IMR-90 (cell line): ENCODE measurements at regions not wholly inside any gene's neighbourhood (a gene's known extent, or its start where the extent isn't known, plus 50 kb on each side); places are given as distances from the start of the nearest gene placed in this dataset.

Experiments
- ATAC-seq: fragments of 200-7000 bp; cut with Tn5 transposase; 2 replicates; pipeline ENCODE4 v1.9.1; 2020; ENCODE audit warnings: low read depth, mild to moderate bottlenecking, moderate library complexity
- BruUV-seq: library from RNA; stranded (reverse); fragments of 400-500 nt; replicated peaks from 2 replicates; lab custom pipeline; 2021; lab: Mats Ljungman, UMichigan
- CTCF ChIA-PET: fragments of 300-600 bp; formaldehyde crosslinking; extraction: SDS; loops from one replicate; lab custom pipeline; 2021; ENCODE audit warnings: antibody characterized with exemption; lab: Yijun Ruan, JAX
- POLR2A ChIA-PET: fragments of 300-600 bp; sonication (Branson Sonifier 250); formaldehyde crosslinking; loops from one replicate; lab custom pipeline; 2022; ENCODE audit warnings: antibody characterized with exemption; ENCODE audit not compliant: unreplicated experiment; lab: Charles Lee
- DNase-seq: peaks from one replicate; pipeline ENCODE4 v3.0.0; 2013
- H2AFZ ChIP-seq: replicated peaks from 2 replicates; pipeline ENCODE3; 2013; ENCODE audit warnings: low read length, mild to moderate bottlenecking; ENCODE audit not compliant: poor library complexity
- H2AK5ac ChIP-seq: 2 replicates; pipeline ENCODE4 v1.6.1; 2013; ENCODE audit warnings: low read depth, low read length, inconsistent platforms
- H2AK9ac ChIP-seq: replicated peaks from 2 replicates; pipeline ENCODE3; 2013; ENCODE audit warnings: mild to moderate bottlenecking, low read depth, low read length, moderate library complexity; ENCODE audit not compliant: poor library complexity
- H2BK120ac ChIP-seq: 2 replicates; pipeline ENCODE4 v1.6.1; 2013; ENCODE audit warnings: low read depth, low read length, inconsistent platforms
- H2BK15ac ChIP-seq: 3 replicates; pipeline ENCODE4 v1.6.1; 2013; ENCODE audit warnings: low read depth, low read length, inconsistent platforms
- H2BK20ac ChIP-seq: 2 replicates; pipeline ENCODE4 v1.6.1; 2013; ENCODE audit warnings: low read depth, mild to moderate bottlenecking, inconsistent platforms, low read length, moderate library complexity
- H2BK5ac ChIP-seq: 2 replicates; pipeline ENCODE4 v1.6.1; 2013; ENCODE audit warnings: mild to moderate bottlenecking, low read depth, low read length, inconsistent platforms; ENCODE audit not compliant: poor library complexity, severe bottlenecking
- H3K14ac ChIP-seq: replicated peaks from 2 replicates; pipeline ENCODE4 v1.6.1; 2013; ENCODE audit warnings: low read depth, low read length, inconsistent platforms
- H3K18ac ChIP-seq: 2 replicates; pipeline ENCODE4 v1.6.1; 2013; ENCODE audit warnings: low read depth, low read length, control low read depth
- H3K23ac ChIP-seq: 2 replicates; pipeline ENCODE4 v1.6.1; 2013; ENCODE audit warnings: low read depth, low read length, inconsistent platforms
- H3K27ac ChIP-seq: 2 replicates; pipeline ENCODE4 v1.5.1; 2013; ENCODE audit warnings: mild to moderate bottlenecking, control low read depth, low read length; ENCODE audit not compliant: insufficient read depth
- H3K27me3 ChIP-seq: 2 replicates; pipeline ENCODE4 v1.6.1; 2013; ENCODE audit warnings: low read length; ENCODE audit not compliant: control insufficient read depth, insufficient read depth
- H3K36me3 ChIP-seq: 2 replicates; pipeline ENCODE4 v1.6.1; 2013; ENCODE audit warnings: low read length, mixed read lengths; ENCODE audit not compliant: control insufficient read depth, insufficient read depth
- H3K4ac ChIP-seq: 2 replicates; pipeline ENCODE4 v1.6.1; 2013; ENCODE audit warnings: low read depth, low read length, inconsistent platforms
- H3K4me1 ChIP-seq: 2 replicates; pipeline ENCODE4 v1.6.1; 2013; ENCODE audit warnings: low read length, mixed read lengths; ENCODE audit not compliant: control insufficient read depth, insufficient read depth
- H3K4me2 ChIP-seq: 2 replicates; pipeline ENCODE4 v1.6.1; 2013; ENCODE audit warnings: low read depth, mild to moderate bottlenecking, control low read depth, low read length, moderate library complexity
- H3K4me3 ChIP-seq: 2 replicates; pipeline ENCODE4 v1.5.1; 2013; ENCODE audit warnings: low read depth, mild to moderate bottlenecking, control low read depth, low read length, moderate library complexity; ENCODE audit not compliant: insufficient read depth
- H3K56ac ChIP-seq: 2 replicates; pipeline ENCODE4 v1.6.1; 2013; ENCODE audit warnings: low read length, inconsistent platforms; ENCODE audit not compliant: insufficient read depth; ENCODE audit errors: extremely low read depth
- H3K79me1 ChIP-seq, 2 experiments: 2 replicates each; pipeline ENCODE4 v1.6.1; 2013; ENCODE audit warnings: low read length in 2 of 2, inconsistent platforms in 1 of 2, low read depth in 1 of 2
- H3K9ac ChIP-seq: 2 replicates; pipeline ENCODE4 v1.6.1; 2013; ENCODE audit warnings: low read depth, low read length, control low read depth
- H3K9me1 ChIP-seq: 2 replicates; pipeline ENCODE4 v1.6.1; 2013; ENCODE audit warnings: low read length, inconsistent platforms; ENCODE audit not compliant: insufficient read depth
- H3K9me3 ChIP-seq: 2 replicates; pipeline ENCODE4 v1.6.1; 2013; ENCODE audit warnings: low read length; ENCODE audit not compliant: control insufficient read depth, insufficient read depth
- H4K20me1 ChIP-seq: 2 replicates; pipeline ENCODE4 v1.6.1; 2013; ENCODE audit warnings: low read length, inconsistent platforms; ENCODE audit not compliant: insufficient read depth
- H4K5ac ChIP-seq: 2 replicates; pipeline ENCODE4 v1.6.1; 2013; ENCODE audit warnings: mild to moderate bottlenecking, low read depth, low read length, control low read depth
- H4K8ac ChIP-seq, 2 experiments: 2 replicates each; pipeline ENCODE4 v1.6.1; 2013; ENCODE audit warnings: low read depth in 2 of 2, low read length in 2 of 2, control low read depth in 1 of 2, inconsistent platforms in 1 of 2
- H4K91ac ChIP-seq: 2 replicates; pipeline ENCODE4 v1.6.1; 2013; ENCODE audit warnings: low read depth, low read length, inconsistent platforms; ENCODE audit not compliant: insufficient read depth
- BHLHE40 ChIP-seq: fragments of 150-350 bp; IDR thresholded peaks from 2 replicates; pipeline ENCODE4 v1.6.1; 2016; ENCODE audit warnings: mild to moderate bottlenecking, low read depth, low read length
- FOS ChIP-seq: fragments of 150-350 bp; IDR thresholded peaks from 2 replicates; pipeline ENCODE4 v1.6.1; 2016; ENCODE audit warnings: low read depth, low read length
- MAFK ChIP-seq: IDR thresholded peaks from 2 replicates; pipeline ENCODE4 v1.6.1; 2012; ENCODE audit warnings: low read depth, low read length, improper control_type of control experiment
- MAZ ChIP-seq: IDR thresholded peaks from 2 replicates; pipeline ENCODE4 v1.6.1; 2012; ENCODE audit warnings: low read depth, mild to moderate bottlenecking, low read length, improper control_type of control experiment, moderate library complexity, borderline replicate concordance
- MXI1 ChIP-seq: IDR thresholded peaks from 2 replicates; pipeline ENCODE4 v1.6.1; 2012; ENCODE audit warnings: low read depth, mild to moderate bottlenecking, low read length, moderate library complexity, borderline replicate concordance
- RAD21 ChIP-seq: IDR thresholded peaks from 2 replicates; pipeline ENCODE4 v1.6.1; 2012; ENCODE audit warnings: low read length, improper control_type of control experiment
- RCOR1 ChIP-seq: IDR thresholded peaks from 2 replicates; pipeline ENCODE4 v1.6.1; 2012; ENCODE audit warnings: mild to moderate bottlenecking, low read length, improper control_type of control experiment; ENCODE audit not compliant: insufficient replicate concordance
- RFX5 ChIP-seq: IDR thresholded peaks from 2 replicates; pipeline ENCODE4 v1.8.0; 2012; ENCODE audit warnings: low read depth, mild to moderate bottlenecking, low read length, moderate library complexity
- SMC3 ChIP-seq: fragments of 150-350 bp; IDR thresholded peaks from 2 replicates; pipeline ENCODE4 v1.6.1; 2016; ENCODE audit warnings: low read depth, mild to moderate bottlenecking, antibody characterized with exemption, low read length, moderate library complexity
- WGBS, 2 experiments: methylation state at CpG; one replicate each; pipeline versions ENCODE4 v1.1.5 to v1.1.7; 2013; ENCODE audit warnings: missing lambda C conversion rate in 2 of 2; ENCODE audit not compliant: insufficient read length in 1 of 2; ENCODE audit errors: extremely low coverage in 2 of 2; 5-methylcytosine and 5-hydroxymethylcytosine counted together
- dilution Hi-C: fragments of 300-500 bp; cut with HindIII; formaldehyde crosslinking; loops from one replicate; pipeline ENCODE4 v1.14.3; 2018; ENCODE audit warnings: low sequenced_read_pairs; ENCODE audit not compliant: unreplicated experiment
- in situ Hi-C: fragments of 300-500 bp; cut with MboI; formaldehyde crosslinking; loops from 3 replicates; pipeline ENCODE4 v1.14.3; 2019; ENCODE audit warnings: low sequenced_read_pairs, inconsistent platforms, mixed read lengths
- intact Hi-C: fragments of 100-400 bp; cut with micrococcal nuclease; formaldehyde crosslinking; loops from 2 replicates; pipeline ENCODE4 v1.10.0; 2022
- TF ChIP-seq, protein P1 (sequence below): fragments of 150-350 bp; IDR thresholded peaks from 2 replicates; pipeline ENCODE4 v1.6.1; 2017; ENCODE audit warnings: mild to moderate bottlenecking, antibody characterized with exemption, low read length, low read depth
- TF ChIP-seq, protein P2 (sequence below): fragments of 150-350 bp; IDR thresholded peaks from 2 replicates; pipeline ENCODE4 v1.6.1; 2016; ENCODE audit warnings: low read depth, mild to moderate bottlenecking, low read length, moderate library complexity, borderline replicate concordance
- TF ChIP-seq, protein P3 (sequence below): conservative IDR thresholded peaks from 2 replicates; pipeline ENCODE4 v1.5.1; 2012; ENCODE audit warnings: mild to moderate bottlenecking, low read depth, low read length, improper control_type of control experiment

DNA sequence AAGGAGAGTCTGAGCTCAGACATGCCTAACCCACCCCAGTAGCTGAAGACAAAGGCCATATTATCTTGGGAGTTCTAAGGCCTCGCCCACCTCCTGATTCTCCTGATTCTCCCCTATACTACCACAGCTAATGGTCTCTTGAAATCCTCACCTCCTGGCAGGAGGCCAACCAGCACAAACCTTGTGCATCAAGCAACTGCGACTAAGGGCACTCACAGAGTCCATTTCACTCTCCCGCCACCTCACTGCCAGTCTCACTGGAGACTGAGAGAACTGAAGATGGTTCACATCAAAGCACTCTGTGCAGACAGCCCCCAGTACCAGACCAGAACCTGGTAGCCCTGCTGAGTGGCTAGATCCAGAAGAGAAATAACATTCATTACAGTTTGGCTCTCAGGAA lies 102.1 kb upstream of the KLF8 start:
- Histone ChIP-seq H3K56ac (no peak overlapping the region), H3K27ac (no peak overlapping the region), H2AK9ac (no peak overlapping the region), H3K27me3 (no peaks in the 10 kb centered on the region), H3K9me3 (peaks cover 2% of the 10 kb centered on the region; the same call in 1 of the 2 replicates), H3K36me3 (no peaks in the 10 kb centered on the region), H2AFZ (no peak overlapping the region), H3K79me1 (no peaks in the 10 kb centered on the region), H3K18ac (no peak overlapping the region), H3K4me1 (no peaks in the 10 kb centered on the region), H3K9ac (no peak overlapping the region), H3K4ac (no peak overlapping the region), H4K8ac (no peak overlapping the region), H3K4me3 (no peak overlapping the region), H4K20me1 (no peaks in the 10 kb centered on the region), H2BK20ac (no peak overlapping the region), H3K4me2 (no peak overlapping the region), H2BK120ac (no peak overlapping the region), H2BK5ac (no peak overlapping the region), H3K23ac (no peak overlapping the region), H3K9me1 (no peaks in the 10 kb centered on the region), H4K5ac (no peak overlapping the region), H4K91ac (no peak overlapping the region), H2AK5ac (no peak overlapping the region), H3K14ac (no peak overlapping the region), H2BK15ac (no peak overlapping the region)
- TF ChIP-seq MAZ (no peak), RFX5 (no peak), BHLHE40 (no peak), MAFK (no peak), RCOR1 (no peak), FOS (no peak), RAD21 (no peak), SMC3 (no peak), MXI1 (no peak)
- TF ChIP-seq, protein P1, sequence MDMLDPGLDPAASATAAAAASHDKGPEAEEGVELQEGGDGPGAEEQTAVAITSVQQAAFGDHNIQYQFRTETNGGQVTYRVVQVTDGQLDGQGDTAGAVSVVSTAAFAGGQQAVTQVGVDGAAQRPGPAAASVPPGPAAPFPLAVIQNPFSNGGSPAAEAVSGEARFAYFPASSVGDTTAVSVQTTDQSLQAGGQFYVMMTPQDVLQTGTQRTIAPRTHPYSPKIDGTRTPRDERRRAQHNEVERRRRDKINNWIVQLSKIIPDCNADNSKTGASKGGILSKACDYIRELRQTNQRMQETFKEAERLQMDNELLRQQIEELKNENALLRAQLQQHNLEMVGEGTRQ = no peak
- TF ChIP-seq, protein P2, sequence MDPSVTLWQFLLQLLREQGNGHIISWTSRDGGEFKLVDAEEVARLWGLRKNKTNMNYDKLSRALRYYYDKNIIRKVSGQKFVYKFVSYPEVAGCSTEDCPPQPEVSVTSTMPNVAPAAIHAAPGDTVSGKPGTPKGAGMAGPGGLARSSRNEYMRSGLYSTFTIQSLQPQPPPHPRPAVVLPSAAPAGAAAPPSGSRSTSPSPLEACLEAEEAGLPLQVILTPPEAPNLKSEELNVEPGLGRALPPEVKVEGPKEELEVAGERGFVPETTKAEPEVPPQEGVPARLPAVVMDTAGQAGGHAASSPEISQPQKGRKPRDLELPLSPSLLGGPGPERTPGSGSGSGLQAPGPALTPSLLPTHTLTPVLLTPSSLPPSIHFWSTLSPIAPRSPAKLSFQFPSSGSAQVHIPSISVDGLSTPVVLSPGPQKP = no peak
- TF ChIP-seq, protein P3, sequence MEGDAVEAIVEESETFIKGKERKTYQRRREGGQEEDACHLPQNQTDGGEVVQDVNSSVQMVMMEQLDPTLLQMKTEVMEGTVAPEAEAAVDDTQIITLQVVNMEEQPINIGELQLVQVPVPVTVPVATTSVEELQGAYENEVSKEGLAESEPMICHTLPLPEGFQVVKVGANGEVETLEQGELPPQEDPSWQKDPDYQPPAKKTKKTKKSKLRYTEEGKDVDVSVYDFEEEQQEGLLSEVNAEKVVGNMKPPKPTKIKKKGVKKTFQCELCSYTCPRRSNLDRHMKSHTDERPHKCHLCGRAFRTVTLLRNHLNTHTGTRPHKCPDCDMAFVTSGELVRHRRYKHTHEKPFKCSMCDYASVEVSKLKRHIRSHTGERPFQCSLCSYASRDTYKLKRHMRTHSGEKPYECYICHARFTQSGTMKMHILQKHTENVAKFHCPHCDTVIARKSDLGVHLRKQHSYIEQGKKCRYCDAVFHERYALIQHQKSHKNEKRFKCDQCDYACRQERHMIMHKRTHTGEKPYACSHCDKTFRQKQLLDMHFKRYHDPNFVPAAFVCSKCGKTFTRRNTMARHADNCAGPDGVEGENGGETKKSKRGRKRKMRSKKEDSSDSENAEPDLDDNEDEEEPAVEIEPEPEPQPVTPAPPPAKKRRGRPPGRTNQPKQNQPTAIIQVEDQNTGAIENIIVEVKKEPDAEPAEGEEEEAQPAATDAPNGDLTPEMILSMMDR = no peak
- no CpG with 5 or more reads among the region's 3 CpGs for WGBS, 2 experiments
- CTCF ChIA-PET = no interaction called here
- DNase-seq = no peak
- in situ Hi-C loops = no loop called here
- BruUV-seq = no TSS peak
- dilution Hi-C loops = no loop called here
- POLR2A ChIA-PET = no interaction called here
- intact Hi-C loops = no loop called here
- ATAC-seq = no peak
